HG03159 (cell line): ENCODE measurements at regions not wholly inside any gene's neighbourhood (a gene's known extent, or its start where the extent isn't known, plus 50 kb on each side); places are given as distances from the start of the nearest gene placed in this dataset.

Experiments used
- ATAC-seq: cut with Tn5 transposase; IDR thresholded peaks from one replicate; pipeline ENCODE4 v1.9.1; 2021; ENCODE audit warnings: mild to moderate bottlenecking, moderate library complexity; ENCODE audit not compliant: unreplicated experiment

DNA sequence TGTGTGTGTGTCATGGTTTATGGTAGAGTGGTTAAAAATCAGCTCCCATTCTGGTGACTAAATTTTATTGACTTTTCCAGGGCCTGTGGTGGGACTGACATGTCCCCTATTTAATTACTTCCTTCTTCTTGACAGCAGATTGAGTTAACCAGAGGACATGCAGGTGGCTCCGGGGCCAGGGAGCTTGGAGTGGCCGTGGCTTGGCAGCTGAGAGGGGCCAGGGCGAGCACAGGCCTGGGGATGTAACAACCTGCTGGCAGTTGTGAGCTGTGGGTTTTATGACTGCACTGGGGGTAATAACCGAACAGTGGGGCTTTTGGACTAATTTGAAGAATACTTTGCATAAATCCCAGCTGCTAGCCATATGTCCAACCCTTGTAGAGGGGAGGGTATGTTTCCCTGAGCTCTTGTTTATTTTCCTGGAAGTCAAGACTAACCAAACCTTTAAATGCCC, 186.0 kb downstream of the MID1IP1 start:
- ATAC-seq: no peak

DNA sequence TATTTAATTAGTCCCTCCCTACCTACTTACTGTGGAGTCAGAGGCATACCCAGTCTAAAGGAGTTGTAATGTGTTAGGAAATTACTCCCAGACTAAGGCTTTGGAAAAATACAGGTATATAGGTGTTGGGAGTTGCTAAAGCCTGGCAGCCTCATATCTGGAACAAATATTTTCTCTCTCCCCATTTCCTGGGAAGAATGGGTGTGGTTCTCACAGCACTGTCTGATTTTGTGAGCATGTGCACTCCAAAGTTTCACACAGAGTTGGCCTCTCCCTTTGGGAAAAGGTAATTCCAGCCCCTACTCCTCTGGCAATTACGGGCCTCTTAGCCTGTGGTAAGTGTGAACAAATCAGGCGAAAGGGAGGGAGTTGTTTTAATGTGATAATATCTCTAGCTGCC, 187.0 kb downstream of the MID1IP1 start:
- ATAC-seq: no peak

DNA sequence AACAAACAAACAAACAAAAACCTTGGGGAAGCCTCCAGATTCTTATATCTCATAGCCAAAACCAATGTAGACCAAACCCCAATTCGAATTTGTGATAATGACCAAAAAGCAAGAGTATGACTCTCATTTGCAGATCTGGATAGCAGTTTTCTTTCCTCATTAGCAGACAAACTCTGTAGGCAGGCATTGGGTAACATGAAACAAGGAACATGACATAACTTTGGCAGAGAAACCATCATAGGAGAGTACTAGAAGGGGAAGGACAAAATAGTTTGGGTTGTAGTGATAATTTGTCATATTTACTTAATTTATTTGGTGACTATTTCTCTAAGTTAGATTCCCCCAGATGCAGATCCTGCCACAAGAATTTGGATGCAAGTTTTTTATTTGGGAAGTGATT, 187.8 kb downstream of the MID1IP1 start:
- ATAC-seq: no peak

DNA sequence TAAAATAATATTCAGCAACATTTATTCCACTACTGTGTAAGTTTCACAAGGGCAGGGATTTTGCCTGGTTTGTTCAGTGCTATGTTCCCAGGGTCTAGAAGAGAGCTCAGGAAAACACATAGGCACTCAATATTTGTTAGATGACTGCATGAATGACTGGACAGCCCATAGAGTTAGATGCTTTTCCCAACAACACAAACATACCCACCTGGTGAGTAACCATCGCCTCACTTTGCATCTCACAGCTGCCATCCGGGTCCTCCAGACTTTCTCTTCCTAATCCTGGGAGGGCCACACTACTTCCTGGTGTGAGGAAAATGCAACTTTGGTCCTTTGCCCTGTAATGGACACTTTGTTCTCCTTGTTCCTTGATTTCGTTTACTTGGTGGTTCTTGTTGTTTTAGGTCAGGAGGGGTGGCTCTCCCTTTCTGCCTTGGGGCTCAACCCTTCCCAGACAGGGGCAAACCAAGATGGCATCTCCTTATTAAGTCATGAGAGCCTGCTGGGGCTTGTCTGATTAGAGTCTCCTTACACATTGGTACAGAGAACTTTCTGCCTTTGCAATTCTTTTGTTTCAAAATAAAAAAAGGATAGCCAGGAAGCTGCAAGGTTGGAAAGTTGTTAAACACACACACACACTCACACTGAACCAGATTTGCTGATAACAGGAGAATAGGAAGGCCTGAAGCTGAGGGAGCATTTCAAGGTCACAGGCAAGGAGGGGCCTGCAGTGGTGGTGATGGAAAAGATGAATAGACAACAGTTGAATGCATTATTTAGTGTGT, 190.6 kb downstream of the MID1IP1 start:
- no peak for ATAC-seq

DNA sequence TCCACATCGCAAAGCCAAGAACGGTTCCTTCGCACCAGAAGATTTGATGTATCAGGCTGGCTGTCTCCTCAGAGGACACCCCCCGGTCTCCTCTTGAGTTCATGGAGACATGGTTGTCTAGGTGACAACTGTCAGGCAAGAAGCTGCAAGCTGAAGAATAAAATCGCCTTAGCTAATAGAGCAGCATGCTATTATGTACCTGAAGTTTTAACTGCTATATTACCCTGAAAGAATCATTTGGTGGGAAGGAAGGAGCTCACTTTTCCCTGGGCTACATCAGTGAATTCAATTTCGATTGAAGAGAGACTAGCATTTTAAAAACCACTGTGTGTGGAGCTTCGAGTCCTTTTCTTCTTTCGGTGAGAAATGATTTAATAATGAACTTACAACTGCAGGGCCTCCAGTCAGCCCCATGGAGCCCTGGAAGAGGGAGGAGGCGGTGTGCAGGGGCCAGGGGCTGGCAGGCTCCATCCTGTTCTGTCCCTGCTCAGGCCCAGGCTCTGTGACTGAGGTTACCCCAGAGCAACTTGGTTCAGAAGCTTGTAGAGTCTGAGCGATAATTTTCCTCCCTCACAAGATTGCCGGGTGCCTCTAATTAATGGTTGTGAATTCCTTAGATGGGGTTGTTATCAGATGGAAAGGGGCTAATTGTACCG, 191.3 kb downstream of the MID1IP1 start:
- ATAC-seq: no peak

DNA sequence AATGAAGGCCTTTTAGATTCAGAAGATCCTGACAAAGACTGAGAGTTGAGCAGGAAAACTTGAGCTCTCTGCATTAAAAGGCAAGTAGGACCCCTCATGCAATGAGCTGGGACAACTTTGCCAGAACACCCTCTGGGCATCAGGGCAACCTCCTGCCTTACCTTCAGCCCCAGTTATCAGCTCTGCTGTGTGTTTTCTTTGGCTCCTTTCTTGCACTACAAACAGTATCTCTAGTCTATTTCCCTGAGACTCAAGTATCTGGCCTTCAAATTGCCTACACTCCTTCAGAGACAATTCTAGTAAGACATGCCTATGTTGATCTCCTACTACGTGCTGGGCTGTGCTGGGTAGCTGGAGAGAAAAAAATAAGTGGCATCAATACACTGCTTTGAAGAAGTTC, 192.2 kb downstream of the MID1IP1 start:
- ATAC-seq: no peak

DNA sequence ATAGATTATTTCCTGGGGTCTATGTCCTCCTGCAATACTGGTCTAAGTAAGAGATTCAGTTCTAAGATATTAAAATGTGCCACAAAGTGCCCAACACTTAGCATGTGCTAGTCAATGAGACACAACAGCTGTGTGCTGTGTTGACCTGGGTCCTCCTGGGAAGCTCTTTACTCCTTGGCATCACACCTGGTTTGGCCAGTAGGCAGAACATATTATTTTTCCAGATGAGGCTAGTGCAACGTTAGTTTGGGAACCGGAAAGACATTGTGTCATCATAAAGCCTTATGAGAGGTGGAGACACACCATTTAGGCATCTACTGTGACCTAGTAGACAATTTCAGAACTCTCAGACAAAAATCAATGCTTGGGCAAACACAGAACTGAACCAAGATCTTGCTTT, 197.8 kb downstream of the MID1IP1 start:
- no peak for ATAC-seq

DNA sequence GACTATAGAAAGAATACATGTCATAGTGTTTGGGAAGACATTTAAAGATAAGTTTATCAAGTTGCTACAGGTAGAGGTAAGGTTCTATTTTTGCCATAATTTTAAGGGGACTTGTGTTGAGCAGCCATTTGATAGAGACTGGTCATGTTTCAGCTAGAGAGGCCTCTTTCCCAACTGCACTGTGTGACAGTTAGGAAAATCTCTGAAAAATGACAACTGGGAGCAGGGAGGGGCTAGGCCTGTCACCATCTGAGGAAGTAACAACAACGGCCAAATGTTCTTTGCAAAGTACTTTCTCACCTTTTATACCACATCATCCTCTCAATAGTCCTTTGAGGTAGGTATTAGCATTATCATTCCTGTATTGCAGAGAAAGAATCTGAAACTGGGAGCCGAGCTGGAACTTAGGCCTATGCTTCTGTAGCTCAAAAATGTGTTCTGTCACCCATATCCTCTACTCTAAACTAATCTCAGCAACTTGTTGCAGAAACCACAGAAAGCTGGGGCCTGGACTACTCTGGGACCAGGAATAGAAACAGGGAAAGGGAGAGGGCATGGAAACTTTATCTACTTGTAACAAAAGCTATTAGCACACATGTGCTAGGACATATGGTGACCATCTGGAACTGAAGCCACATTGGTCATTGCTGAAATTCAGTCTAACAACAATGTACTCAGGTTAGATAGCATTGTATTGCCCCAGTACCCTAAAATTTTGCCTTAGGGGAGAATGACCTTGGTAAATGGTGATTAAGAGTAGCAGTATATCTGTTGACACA, 198.9 kb downstream of the MID1IP1 start:
- ATAC-seq: no peak

DNA sequence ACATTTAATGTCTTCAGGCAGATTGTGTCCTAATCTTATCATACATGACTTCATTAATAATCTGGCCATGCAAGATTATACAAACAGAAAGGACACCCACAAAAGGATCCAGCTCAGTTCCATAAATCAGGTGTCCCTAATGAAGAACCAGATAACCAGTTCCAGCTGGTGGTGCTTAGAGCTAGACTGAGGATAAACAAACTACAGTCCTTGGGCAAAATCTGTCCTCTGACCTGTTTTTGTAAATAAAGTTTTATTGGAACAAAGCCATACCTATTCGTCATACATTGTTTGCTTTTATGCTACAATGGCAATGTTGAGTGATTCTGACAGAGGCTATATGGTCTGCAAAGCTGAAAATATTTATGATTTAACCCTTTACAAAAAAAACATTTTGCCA, 199.5 kb downstream of the MID1IP1 start:
- no peak for ATAC-seq

DNA sequence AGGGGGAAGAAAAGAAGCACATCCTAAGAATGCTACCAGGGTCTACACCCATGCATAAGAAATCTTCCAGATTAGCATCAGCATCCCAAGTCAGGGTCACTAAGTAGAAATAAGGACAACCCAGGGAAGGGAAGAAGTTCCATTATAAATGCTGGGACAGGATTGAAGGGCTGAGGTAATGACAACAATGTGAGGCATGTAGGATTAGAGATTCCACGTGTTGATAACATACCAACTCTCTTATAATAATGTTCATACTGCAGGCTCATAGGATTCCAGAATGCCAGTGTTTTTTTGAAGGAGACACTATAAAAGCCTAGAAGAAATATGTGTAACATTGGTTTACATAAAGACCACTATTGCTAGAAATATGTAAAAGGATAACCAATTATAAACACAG, 201.2 kb downstream of the MID1IP1 start:
- no peak for ATAC-seq

DNA sequence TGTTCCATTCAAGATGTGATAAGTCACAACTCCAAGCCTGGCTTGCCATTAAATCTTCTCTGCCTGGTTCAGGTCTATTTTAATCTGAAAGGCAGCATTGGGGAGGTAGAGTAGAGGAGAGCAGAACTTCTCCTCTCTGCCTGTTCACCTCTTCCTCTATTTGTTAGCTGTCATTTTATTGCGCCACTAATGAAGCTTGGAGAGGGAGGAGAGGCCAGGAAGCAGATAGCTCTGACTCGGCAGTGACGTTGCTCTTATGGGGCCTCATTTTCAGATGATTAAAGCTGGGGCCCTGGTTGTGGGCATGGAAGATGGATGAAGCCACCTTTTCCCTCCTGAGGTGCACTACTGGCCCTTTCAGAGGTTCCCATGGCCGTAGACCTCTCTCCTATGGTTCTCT, 207.3 kb downstream of the MID1IP1 start:
- ATAC-seq: no peak

DNA sequence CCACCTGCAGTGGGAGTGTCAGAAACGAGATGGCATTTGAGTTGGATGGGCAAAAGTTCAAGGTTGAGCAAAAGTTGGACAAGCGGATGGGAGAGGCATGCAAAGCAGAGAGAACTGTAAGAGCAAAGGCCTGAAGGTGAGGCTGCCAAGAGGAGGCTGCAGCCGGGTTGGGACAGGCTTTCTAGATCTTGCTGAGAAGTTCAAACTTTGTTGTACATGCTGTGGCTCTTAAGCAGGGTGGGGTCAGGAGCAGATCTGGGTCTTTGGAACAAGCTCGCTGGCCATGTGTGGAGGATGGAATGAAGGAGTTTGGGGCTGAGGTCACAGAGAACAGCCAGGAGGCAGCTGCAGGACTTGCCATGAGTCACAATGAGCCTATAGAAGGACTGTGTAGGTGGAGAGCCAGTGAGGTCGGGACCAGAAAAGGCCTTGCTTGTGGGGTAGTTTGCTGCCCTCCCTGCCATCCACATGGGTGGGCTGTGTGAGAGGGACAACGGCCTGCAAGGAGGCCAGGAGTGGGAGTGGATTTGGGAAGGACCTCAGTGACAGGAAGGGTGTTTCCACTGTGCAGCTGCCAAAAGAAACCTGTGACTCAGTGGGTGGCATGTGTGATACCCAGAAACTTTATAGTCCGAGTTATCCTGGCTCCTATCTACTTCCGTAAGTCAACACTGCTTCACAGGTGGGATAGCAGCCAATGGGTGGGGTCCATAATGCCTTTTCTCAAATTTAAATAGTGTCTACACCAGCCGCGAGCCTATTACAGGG, 210.4 kb downstream of the MID1IP1 start:
- ATAC-seq: no peak

DNA sequence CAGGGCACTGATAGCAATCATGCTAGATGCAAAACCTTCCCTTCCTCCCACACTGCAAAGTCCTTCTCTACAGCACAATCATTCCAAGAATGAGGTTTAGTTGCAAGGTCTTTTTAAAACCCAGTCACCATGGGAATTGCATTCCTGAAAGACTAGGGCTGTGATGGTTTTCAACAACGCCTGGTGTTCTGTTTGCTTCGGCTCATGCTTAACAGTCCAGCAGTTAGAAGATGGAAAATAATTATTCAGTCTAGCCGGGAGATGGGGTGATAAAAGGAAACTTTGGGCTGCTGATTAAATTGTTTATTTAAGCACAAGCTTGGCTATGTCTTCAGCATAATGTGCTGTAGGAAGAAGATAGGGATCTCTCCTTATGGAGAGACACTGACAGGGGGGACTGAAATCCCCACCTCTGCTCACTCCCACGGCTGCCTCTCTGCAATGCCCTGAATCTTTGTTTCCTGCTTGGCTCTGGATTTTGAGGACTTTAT, 211.4 kb downstream of the MID1IP1 start:
- no peak for ATAC-seq

DNA sequence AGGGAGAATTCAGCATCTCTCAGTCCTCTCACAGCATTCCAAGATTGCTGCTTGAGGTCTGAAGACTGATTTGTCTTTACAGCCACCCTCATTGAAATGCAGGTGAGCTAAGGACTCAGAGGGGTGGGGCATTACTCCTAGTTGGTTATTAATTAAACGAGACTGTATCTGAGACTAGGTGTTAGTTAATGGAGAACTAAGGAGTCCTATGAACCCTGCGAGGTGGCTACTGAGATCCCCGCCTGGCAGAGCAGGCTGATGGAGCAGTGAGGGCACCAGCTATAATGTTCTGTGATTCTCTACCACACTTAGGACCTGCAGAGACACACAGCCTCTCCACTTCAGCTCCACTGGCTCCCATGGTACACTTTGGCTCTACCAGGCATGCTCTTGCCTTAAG, 215.3 kb downstream of the MID1IP1 start:
- ATAC-seq: no peak

DNA sequence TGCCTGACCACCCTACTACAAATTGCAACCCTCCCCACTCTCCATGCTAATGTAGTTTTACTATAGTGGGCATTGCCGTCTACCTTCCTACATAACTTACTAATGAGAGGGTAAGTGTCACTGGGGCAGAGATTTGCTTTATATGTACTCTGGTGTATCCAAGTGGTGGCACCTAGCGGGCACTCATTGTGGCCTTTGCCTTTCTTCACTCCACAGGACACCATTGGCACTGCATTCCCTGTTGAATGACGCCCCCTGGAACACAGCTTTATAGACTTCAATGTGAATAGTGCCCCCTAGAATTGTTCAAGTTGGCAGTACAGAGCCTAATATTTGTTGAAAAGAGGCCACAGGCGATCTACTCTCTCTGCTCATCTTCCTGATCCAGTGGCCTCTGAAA, 215.8 kb downstream of the MID1IP1 start:
- ATAC-seq: no peak

DNA sequence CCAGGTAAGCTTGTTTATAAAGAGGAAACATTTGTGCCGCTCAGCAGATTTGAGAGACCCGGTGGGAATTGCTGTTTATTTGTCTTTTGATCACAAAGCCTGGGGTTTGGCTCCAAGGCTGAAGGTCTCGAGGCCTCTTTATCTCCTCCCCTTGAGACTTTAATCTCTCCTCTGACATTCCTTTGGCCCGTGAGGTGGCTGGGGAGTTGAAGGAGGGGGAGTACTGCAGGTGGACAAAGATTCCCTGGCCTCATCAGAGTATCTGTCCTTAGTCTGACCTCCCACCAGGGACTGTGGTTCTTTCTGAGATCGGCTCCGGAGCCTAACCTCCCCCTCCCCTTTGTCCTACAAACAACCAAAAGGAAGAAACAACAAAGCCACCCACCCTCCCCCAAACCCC, 216.5 kb downstream of the MID1IP1 start:
- no peak for ATAC-seq

DNA sequence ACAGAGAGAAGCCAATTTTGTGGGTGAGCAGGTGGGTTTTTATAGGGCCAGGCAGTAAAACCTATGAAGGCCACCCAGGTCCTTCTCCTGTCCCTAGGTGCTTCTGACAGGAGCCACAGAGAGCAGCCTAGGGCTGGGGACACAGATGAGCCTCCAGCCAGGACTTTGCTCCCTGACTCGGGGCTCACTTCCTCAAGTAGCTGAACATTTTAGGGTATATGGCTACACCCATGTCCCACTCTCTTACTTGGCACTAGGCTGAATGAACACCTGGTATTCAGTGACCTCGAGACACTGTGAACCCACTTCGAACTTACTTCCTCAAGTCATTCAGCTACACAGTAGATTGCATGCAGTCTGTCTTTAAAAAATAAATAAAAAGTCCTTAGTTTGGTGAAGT, 217.3 kb downstream of the MID1IP1 start:
- no peak for ATAC-seq

DNA sequence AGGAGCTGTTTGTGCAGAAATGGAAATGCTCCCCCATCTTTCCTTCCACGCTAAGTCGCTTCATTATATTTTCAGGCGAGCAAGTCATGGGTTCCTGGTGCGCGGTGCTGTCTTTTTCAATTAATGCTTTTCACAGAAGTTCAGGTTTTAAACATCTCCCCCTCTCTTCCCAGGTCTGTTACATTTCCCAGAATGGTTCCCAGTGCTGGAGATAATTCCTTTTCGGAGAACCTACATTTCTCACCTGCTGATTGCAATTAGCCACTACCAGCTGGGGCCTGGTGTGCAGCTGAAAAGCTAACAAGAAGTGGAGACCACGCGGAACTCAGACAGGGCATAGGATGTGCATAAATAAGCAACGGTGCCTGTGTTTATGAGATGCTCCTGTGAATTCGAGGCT, 217.8 kb downstream of the MID1IP1 start:
- ATAC-seq: no peak

DNA sequence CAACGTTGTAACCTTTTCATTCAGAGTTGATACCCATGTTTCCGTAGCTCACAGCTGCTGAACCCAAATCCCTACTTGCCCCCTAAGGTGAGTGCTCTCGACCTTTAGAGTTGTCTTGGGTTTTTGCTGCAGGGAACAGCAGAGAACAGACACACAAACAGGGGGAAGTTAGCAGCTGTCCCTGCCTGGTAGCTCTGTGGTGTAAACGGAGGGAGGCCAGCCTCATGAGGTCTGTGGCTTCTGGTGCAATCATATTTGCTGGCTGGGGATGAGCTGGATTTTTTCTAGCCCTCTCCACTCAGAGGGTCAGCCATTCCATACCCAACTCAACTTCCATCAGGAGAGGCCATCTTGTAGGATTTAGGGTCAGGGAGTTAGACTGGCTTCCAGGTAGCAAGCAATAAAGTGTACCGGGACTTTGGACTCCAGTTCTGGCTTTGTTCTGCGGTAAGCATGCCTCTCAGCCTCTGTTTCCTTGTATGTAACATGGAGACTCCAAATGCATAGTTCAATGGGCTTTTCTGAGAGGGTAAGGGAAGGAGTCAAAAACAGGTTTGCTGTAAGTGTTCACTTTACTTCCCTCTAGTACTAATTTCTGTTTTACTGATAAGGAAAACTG, 218.9 kb downstream of the MID1IP1 start:
- ATAC-seq: no peak

DNA sequence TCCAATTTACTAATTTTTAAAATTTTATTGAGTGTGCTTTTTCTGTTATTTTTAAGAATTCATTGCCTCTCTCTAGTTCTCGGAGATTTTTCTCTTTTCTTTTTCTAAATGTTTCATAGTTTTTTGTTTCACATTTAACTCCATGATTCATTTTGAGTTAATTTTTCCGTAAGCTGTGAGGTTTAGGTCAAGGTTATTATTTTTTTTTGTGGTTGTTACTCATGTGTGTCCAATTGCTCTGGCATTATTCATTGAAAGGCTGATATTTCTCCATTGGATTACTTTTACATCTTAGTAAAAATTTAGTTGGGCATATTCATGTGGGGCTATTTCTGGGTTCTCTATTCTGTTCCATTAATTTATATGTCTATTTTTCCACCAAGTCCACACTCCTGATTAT, 220.8 kb downstream of the MID1IP1 start:
- no peak for ATAC-seq

DNA sequence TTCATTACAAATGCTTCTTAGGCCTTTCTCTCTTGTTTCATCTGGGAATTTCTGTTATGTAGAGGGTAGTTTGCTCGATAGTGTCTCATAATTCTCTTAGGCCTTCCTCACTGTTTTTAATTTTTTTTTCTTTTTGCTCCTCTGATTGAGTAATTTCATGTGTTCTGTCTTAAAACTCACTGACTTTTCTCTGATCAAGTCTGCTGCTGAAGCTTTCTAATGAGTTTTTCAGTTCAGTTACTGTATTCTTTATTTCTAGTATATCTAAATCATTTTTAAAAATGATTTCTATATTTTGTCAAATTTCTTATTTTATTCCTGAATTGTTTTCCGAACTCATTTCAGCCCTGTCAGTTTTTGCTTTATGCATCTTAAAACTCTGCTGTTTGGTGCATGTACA, 228.0 kb downstream of the MID1IP1 start:
- no peak for ATAC-seq
